ENCODE measurements at regions not wholly inside any gene's neighbourhood (a gene's known extent, or its start where the extent isn't known, plus 50 kb on each side); places are given as distances from the start of the nearest gene placed in this dataset.

GRCh38 chr2:3948191-3948590 lies 244.8 kb downstream of the DCDC2C start:
- intact Hi-C loops (cut with micrococcal nuclease), result no loop called here
- DNase-seq (ENCODE audit: low spot score), result no peak
- H3K27ac Mint-ChIP-seq, result no peak overlapping the region
- no peaks in the 10 kb centered on the region for H3K9me3 Mint-ChIP-seq
- no peaks in the 10 kb centered on the region for H3K36me3 Mint-ChIP-seq (ENCODE audit: low read depth)
- no peaks in the 10 kb centered on the region for H3K27me3 Mint-ChIP-seq (ENCODE audit: low read depth)
- H3K4me1 Mint-ChIP-seq (ENCODE audit: low read depth), result no peaks in the 10 kb centered on the region
- no peak overlapping the region for H3K4me3 Mint-ChIP-seq (ENCODE audit: low read depth)

DNA sequence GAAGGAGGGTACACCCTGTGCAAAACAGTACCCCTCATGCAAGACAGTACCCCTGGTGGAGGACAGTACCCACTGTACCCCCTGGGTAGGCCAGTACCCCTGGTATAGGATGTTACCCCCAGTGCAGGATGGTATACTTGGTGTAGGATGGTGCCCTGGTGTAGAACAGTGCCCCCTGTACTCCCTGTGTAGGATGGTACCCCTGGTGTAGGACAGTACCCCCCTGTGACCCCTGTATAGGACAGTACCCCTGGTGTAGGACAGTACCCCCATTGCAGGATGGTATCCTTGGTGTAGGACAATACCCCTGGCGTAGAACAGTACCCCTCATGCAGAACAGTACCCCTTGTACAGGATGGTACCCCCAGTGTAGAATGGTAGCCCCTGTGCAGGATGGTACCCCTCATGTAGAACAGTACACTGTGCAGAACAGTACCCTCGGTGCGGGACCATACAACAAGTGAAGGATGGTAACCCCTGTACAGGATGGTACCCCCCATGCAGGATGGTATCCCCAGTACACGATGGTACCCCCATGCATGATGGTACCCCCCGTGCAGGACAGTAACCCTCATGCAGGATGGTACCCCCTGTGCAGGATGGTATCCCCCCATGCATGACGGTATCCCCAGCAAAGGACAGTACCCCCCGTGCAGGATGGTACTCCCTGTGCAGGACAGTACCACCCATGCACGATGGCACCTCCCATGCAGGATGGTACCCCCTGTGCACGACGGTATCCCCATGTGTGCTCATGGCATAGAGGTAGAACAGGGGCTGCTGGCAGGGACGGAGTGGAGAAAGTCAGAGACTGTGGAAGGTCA lies 248.0 kb downstream of the DCDC2C start:
- Mint-ChIP-seq H3K27ac (no peak overlapping the region), H3K9me3 (no peaks in the 10 kb centered on the region), H3K4me1 (ENCODE audit: low read depth) (no peaks in the 10 kb centered on the region), H3K36me3 (ENCODE audit: low read depth) (no peaks in the 10 kb centered on the region), H3K27me3 (ENCODE audit: low read depth) (no peaks in the 10 kb centered on the region), H3K4me3 (ENCODE audit: low read depth) (no peak overlapping the region)
- intact Hi-C loops (cut with micrococcal nuclease), result loop anchor here (10.0 kb wide), 1 partner anchor 1413 kb away; no protein-coding TSS in a partner anchor
- DNase-seq (ENCODE audit: low spot score), result no peak

GRCh38 chr2:3952866-3953516 lies 249.6 kb downstream of the DCDC2C start:
- H3K27ac Mint-ChIP-seq, result no peak overlapping the region
- intact Hi-C loops (cut with micrococcal nuclease), result loop anchor here (10.0 kb wide), 1 partner anchor 1412 kb away; no protein-coding TSS in a partner anchor
- DNase-seq (ENCODE audit: low spot score), result no peak
- H3K4me1 Mint-ChIP-seq (ENCODE audit: low read depth), result no peaks in the 10 kb centered on the region
- H3K9me3 Mint-ChIP-seq, result no peaks in the 10 kb centered on the region
- no peaks in the 10 kb centered on the region for H3K36me3 Mint-ChIP-seq (ENCODE audit: low read depth)
- no peak overlapping the region for H3K4me3 Mint-ChIP-seq (ENCODE audit: low read depth)
- no peaks in the 10 kb centered on the region for H3K27me3 Mint-ChIP-seq (ENCODE audit: low read depth)

- no peak overlapping the region for H3K4me3 Mint-ChIP-seq (ENCODE audit: low read depth)
- no peak overlapping the region for H3K27ac Mint-ChIP-seq
- H3K4me1 Mint-ChIP-seq (ENCODE audit: low read depth), result no peaks in the 10 kb centered on the region
- no peaks in the 10 kb centered on the region for H3K9me3 Mint-ChIP-seq
- DNase-seq (ENCODE audit: low spot score), result no peak
- H3K27me3 Mint-ChIP-seq (ENCODE audit: low read depth), result no peaks in the 10 kb centered on the region
- H3K36me3 Mint-ChIP-seq (ENCODE audit: low read depth), result no peaks in the 10 kb centered on the region
- intact Hi-C loops (cut with micrococcal nuclease), result loop anchor here (10.0 kb wide), 1 partner anchor 1411 kb away; no protein-coding TSS in a partner anchor
These were observed 250.9 kb downstream of the DCDC2C start for GRCh38 chr2:3954261-3954660.

DNA sequence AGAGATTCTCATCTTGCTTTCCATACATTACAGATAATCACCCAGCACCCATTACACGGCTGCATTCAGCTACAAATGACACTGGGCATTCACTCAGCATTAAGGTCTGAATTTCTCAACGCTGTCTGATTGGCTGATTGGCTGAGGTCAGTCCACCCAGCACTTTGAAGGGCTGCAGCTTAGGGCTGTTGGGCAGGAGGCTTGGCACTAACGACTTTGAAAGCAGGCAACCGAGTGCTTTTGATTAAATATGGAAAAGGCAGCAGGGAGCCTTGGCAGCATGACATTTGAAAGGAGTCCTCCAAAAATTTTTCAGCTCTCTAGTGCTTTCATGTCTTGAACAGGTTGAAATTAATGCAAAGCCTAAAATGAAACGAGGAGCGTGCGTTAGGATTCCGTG lies 253.0 kb downstream of the DCDC2C start:
- no peaks in the 10 kb centered on the region for H3K9me3 Mint-ChIP-seq
- no peak overlapping the region for H3K4me3 Mint-ChIP-seq (ENCODE audit: low read depth)
- H3K36me3 Mint-ChIP-seq (ENCODE audit: low read depth), result no peaks in the 10 kb centered on the region
- no peak for DNase-seq (ENCODE audit: low spot score)
- intact Hi-C loops (cut with micrococcal nuclease), result loop anchor here (10.0 kb wide), 1 partner anchor 1408 kb away; no protein-coding TSS in a partner anchor
- H3K27ac Mint-ChIP-seq, result no peak overlapping the region
- no peaks in the 10 kb centered on the region for H3K27me3 Mint-ChIP-seq (ENCODE audit: low read depth)
- no peaks in the 10 kb centered on the region for H3K4me1 Mint-ChIP-seq (ENCODE audit: low read depth)

- no peaks in the 10 kb centered on the region for H3K36me3 Mint-ChIP-seq (ENCODE audit: low read depth)
- no peak overlapping the region for H3K4me3 Mint-ChIP-seq (ENCODE audit: low read depth)
- no peak overlapping the region for H3K27ac Mint-ChIP-seq
- H3K4me1 Mint-ChIP-seq (ENCODE audit: low read depth), result no peaks in the 10 kb centered on the region
- intact Hi-C loops (cut with micrococcal nuclease), result loop anchor here (10.0 kb wide), 1 partner anchor 1408 kb away; no protein-coding TSS in a partner anchor
- H3K9me3 Mint-ChIP-seq, result no peaks in the 10 kb centered on the region
- no peak for DNase-seq (ENCODE audit: low spot score)
- no peaks in the 10 kb centered on the region for H3K27me3 Mint-ChIP-seq (ENCODE audit: low read depth)
These were observed 253.5 kb downstream of the DCDC2C start for GRCh38 chr2:3956892-3957291.

DNA sequence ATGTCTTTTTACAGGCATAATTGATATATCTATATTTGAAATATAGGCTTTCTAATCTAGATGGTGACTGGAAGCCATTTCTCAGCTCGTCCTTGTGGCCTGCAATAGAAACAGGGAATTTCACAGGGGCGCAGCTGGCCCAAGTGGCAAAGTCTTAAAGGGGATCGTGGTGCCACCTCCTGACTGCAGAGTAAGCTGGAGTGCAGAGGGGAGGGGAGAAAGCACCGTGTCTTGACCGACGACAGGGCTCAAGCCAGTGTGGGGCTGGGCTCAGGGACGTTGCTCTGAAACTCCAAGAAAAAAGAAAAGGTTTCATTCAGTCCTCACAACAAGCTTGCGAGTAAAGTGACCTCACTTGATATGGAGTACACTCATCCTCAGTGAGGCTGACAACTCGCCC lies 255.1 kb downstream of the DCDC2C start:
- Mint-ChIP-seq H3K9me3 (no peaks in the 10 kb centered on the region), H3K27me3 (ENCODE audit: low read depth) (no peaks in the 10 kb centered on the region), H3K27ac (no peak overlapping the region), H3K4me3 (ENCODE audit: low read depth) (no peak overlapping the region), H3K36me3 (ENCODE audit: low read depth) (no peaks in the 10 kb centered on the region), H3K4me1 (ENCODE audit: low read depth) (no peaks in the 10 kb centered on the region)
- intact Hi-C loops (cut with micrococcal nuclease), result loop anchor here (10.0 kb wide), 1 partner anchor 1406 kb away; no protein-coding TSS in a partner anchor
- no peak for DNase-seq (ENCODE audit: low spot score)

DNA sequence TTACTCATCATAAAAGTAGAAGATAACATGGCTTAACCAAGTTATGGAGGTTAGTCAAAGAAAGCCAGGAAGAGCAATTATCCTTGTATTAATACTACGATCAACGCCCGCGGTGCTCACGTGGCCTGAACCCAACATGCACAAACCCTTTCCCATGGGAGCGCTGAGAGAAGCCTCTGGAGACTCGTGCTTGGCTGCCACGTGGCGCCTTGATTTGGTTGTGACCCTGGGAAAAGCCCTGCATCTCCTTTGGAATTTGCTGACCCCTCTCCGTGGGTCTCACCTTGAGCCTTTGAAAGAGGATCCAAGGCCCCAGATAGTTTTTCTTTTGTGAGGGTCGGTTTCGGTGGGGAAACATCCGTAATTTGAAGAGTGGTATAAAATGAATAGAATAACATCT lies 255.6 kb downstream of the DCDC2C start:
- Mint-ChIP-seq H3K27ac (no peak overlapping the region), H3K4me1 (ENCODE audit: low read depth) (no peaks in the 10 kb centered on the region), H3K4me3 (ENCODE audit: low read depth) (no peak overlapping the region), H3K27me3 (ENCODE audit: low read depth) (no peaks in the 10 kb centered on the region), H3K9me3 (no peaks in the 10 kb centered on the region), H3K36me3 (ENCODE audit: low read depth) (no peaks in the 10 kb centered on the region)
- no peak for DNase-seq (ENCODE audit: low spot score)
- intact Hi-C loops (cut with micrococcal nuclease), result loop anchor here (10.0 kb wide), 1 partner anchor 1406 kb away; no protein-coding TSS in a partner anchor

DNA sequence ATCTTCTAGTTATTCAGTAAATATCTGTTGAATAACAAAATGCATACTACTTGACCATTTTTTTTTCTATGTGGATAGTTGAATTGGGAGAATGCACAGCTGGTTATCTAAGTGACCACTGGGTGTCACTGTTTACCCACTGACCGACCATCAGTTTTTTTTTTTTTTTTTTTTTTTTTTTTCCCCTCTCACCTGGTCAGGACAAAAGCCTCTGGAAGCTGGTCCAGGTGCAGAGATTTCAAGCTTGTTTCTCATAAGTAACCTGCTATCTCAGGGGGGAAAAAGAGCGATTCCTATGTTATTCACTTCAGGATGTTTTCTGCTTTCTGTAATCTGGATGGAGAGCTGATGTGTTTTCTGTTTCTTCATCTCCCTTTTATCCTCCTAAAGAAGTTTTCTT lies 256.0 kb downstream of the DCDC2C start:
- intact Hi-C loops (cut with micrococcal nuclease), result loop anchor here (10.0 kb wide), 1 partner anchor 1405 kb away; no protein-coding TSS in a partner anchor
- H3K36me3 Mint-ChIP-seq (ENCODE audit: low read depth), result no peaks in the 10 kb centered on the region
- H3K4me1 Mint-ChIP-seq (ENCODE audit: low read depth), result no peaks in the 10 kb centered on the region

DNA sequence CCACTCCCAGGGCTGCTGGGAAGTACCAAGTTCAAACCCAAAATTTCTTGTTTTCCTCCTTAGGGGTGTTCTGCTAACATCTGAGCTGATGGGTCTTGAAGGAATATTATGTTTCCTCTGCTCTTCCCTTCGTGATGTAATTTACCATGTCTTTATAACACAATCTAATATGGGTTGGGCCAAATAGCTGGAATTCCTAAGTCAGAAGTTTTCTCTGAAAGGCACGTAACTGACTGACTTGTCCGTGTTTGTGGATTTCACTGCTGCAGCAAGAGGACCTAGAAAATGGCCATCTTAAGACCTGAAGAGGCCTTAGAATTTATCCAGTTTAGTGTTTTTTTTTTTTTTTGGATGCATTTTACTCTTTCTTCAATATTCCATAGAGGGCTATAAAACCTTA lies 256.7 kb downstream of the DCDC2C start:
- no peak overlapping the region for H3K4me3 Mint-ChIP-seq (ENCODE audit: low read depth)
- no peaks in the 10 kb centered on the region for H3K4me1 Mint-ChIP-seq (ENCODE audit: low read depth)
- no peaks in the 10 kb centered on the region for H3K27me3 Mint-ChIP-seq (ENCODE audit: low read depth)

More for the DNA sequence above, 256.0 kb downstream of the DCDC2C start:
- Mint-ChIP-seq H3K27ac (no peak overlapping the region), H3K4me3 (ENCODE audit: low read depth) (no peak overlapping the region), H3K9me3 (no peaks in the 10 kb centered on the region), H3K27me3 (ENCODE audit: low read depth) (no peaks in the 10 kb centered on the region)
- no peak for DNase-seq (ENCODE audit: low spot score)

GRCh38 chr2:3962719-3963118 lies 259.3 kb downstream of the DCDC2C start:
- H3K4me3 Mint-ChIP-seq (ENCODE audit: low read depth), result no peak overlapping the region
- no peaks in the 10 kb centered on the region for H3K36me3 Mint-ChIP-seq (ENCODE audit: low read depth)
- no peak overlapping the region for H3K27ac Mint-ChIP-seq
- H3K9me3 Mint-ChIP-seq, result no peaks in the 10 kb centered on the region
- no peak for DNase-seq (ENCODE audit: low spot score)
- intact Hi-C loops (cut with micrococcal nuclease), result loop anchor here (5.0 kb wide), 1 partner anchor 90 kb away; no protein-coding TSS in a partner anchor
- no peaks in the 10 kb centered on the region for H3K4me1 Mint-ChIP-seq (ENCODE audit: low read depth)
- H3K27me3 Mint-ChIP-seq (ENCODE audit: low read depth), result no peaks in the 10 kb centered on the region

More for the DNA sequence above, 256.7 kb downstream of the DCDC2C start:
- no peaks in the 10 kb centered on the region for H3K36me3 Mint-ChIP-seq (ENCODE audit: low read depth)
- no peaks in the 10 kb centered on the region for H3K9me3 Mint-ChIP-seq
- intact Hi-C loops (cut with micrococcal nuclease), result loop anchor here (5.0 kb wide), 1 partner anchor 92 kb away; no protein-coding TSS in a partner anchor
- H3K27ac Mint-ChIP-seq, result no peak overlapping the region
- no peak for DNase-seq (ENCODE audit: low spot score)

- no peak overlapping the region for H3K27ac Mint-ChIP-seq
- no peaks in the 10 kb centered on the region for H3K4me1 Mint-ChIP-seq (ENCODE audit: low read depth)
- no peaks in the 10 kb centered on the region for H3K27me3 Mint-ChIP-seq (ENCODE audit: low read depth)
These were observed 261.8 kb downstream of the DCDC2C start for GRCh38 chr2:3965211-3965610.

DNA sequence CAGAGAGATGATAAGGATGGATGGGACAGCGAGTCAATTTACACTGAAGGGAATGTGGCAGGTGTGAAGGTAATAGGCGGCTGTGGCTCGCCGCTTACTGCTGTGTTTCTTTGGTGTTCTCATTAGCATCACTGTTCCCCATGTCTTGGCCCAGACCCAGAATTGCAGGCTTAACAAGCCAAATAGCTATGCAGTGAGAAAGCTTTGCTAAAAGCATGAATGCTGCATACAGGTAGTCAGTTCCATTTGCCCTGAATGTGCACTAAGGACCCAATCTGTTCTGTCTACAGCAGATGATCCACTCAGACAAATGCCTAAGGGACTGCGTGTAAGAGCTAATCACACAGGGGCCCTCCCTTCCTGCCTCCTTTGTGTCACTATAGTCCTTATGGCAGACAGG lies 262.6 kb downstream of the DCDC2C start:
- Mint-ChIP-seq H3K36me3 (ENCODE audit: low read depth) (no peaks in the 10 kb centered on the region), H3K4me1 (ENCODE audit: low read depth) (no peaks in the 10 kb centered on the region), H3K4me3 (ENCODE audit: low read depth) (no peak overlapping the region), H3K27ac (no peak overlapping the region), H3K9me3 (no peaks in the 10 kb centered on the region), H3K27me3 (ENCODE audit: low read depth) (no peaks in the 10 kb centered on the region)
- intact Hi-C loops (cut with micrococcal nuclease), result no loop called here
- DNase-seq (ENCODE audit: low spot score), result no peak

More at GRCh38 chr2:3965211-3965610, 261.8 kb downstream of the DCDC2C start:
- DNase-seq (ENCODE audit: low spot score), result no peak
- intact Hi-C loops (cut with micrococcal nuclease), result no loop called here
- Mint-ChIP-seq H3K9me3 (no peaks in the 10 kb centered on the region), H3K36me3 (ENCODE audit: low read depth) (no peaks in the 10 kb centered on the region), H3K4me3 (ENCODE audit: low read depth) (no peak overlapping the region)

All from activated T-helper 2 cell treated with anti-CD3 and anti-CD28 coated beads, Interferon-gamma antibody, Interleukin-2, Interleukin-4, amounts not matched to agents 10 μg/mL and 5 μg/mL and 100 μg/mL, durations not matched to agents 14 hours and 24 hours and 36 hours (primary cell).